CD4-positive, alpha-beta T cell treated with Interleukin-15 for 4 hours (primary cell): ENCODE measurements at regions not wholly inside any gene's neighbourhood (a gene's known extent, or its start where the extent isn't known, plus 50 kb on each side); places are given as distances from the start of the nearest gene placed in this dataset.
"Not testable (repeated sequence)": the region's sequence is repeated elsewhere in the genome, so short reads cannot be mapped to it uniquely, and the experiment has no call there.

Experiments used
- DNase-seq: peaks from one replicate; pipeline ENCODE4 v3.0.0-alpha.2; 2020; ENCODE audit warnings: low spot score

DNA sequence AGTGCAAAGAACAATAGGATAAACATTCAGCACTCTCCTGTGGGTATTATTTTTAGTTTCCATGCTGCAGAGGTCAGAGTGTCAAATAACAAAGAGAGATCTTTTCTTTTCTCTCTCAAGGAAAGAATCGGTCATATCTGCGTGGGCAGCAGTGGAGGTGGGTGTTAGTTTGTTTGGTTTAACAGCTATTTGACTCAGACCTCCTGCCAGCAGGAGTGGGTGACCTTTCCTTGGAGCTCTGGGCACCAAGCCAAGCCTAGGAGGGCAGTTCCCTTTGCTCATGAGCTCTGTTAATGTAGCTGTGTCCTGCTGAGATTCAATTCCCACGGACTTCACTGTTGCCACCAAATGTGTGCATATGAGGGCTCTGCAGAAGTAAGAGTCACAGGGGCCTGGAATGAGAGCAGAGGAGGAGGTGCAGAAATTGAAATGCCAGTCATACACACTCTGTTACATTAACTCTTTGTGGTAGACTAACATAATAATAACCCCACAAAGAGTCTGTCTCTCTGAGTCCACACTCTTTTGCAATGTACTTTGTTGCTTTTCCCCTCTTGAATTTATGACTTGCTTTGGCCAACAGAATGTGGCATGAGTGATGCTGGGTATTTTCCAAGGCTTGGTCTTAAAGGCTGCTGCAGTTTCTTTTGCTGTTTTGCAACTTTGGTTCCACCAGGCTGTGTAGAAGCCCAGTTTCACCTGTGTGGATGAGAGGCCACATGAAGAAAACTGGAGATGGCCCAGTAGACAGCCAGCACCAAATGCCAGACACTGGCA is 76.0 kb upstream of the GRK3 start:
- no peak for DNase-seq

DNA sequence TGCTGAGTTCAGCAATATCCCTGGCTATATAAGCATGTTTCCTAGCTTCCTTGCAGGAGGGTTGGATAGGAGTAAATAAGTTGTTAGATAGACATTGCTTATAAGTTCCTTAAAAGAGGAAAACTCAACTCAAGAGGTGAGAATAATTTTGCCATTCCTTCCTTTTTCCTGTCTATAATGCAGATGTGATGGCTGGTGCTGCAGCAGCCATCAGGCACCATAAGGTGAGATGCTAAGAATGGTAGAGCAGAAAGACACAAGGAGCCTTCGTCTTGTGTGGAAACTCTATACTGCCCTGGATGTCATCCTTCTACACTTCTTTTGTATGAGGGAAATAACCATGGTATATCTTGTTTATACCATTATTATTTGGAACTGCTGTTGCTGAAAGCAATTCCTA is 74.5 kb upstream of the GRK3 start:
- DNase-seq, result no peak

DNA sequence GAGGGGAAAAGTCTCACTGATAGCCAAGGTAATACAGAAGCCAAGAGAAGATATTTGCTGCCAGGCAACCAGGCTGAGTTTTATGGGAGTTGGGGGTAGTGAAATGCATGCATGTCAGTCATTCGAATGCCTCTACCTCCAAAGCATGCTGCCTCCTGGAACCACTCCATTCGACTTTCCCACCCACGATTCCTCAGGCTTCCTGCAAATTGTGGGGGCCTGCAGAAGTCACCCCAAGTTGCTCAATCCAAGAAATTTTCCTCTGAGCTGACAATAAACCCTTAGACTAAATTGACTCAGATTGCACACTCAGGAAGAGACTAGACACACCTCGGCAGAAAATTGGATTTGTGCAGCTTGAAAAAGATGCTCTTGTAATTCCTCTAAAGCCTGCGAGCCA is 73.6 kb upstream of the GRK3 start:
- no peak for DNase-seq

DNA sequence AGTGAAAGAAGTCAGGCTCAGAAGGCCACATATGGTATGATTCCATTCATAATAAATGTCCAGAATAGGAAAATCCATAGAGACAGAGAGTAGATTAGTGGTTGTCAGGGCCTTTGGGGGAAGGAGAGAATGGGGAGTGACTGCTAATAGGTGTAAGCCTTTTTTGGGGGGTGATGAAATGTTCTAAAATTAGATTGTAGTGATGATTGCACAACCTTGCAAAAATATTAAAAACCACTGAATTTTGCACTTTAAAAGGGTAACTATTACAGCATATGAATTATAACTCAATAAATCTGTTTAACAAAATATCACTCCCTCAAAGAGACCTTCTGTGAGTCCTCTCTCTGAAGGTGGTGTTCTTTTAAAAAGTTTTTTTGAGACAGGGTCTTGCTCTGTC is 72.3 kb upstream of the GRK3 start:
- DNase-seq, result no peak

DNA sequence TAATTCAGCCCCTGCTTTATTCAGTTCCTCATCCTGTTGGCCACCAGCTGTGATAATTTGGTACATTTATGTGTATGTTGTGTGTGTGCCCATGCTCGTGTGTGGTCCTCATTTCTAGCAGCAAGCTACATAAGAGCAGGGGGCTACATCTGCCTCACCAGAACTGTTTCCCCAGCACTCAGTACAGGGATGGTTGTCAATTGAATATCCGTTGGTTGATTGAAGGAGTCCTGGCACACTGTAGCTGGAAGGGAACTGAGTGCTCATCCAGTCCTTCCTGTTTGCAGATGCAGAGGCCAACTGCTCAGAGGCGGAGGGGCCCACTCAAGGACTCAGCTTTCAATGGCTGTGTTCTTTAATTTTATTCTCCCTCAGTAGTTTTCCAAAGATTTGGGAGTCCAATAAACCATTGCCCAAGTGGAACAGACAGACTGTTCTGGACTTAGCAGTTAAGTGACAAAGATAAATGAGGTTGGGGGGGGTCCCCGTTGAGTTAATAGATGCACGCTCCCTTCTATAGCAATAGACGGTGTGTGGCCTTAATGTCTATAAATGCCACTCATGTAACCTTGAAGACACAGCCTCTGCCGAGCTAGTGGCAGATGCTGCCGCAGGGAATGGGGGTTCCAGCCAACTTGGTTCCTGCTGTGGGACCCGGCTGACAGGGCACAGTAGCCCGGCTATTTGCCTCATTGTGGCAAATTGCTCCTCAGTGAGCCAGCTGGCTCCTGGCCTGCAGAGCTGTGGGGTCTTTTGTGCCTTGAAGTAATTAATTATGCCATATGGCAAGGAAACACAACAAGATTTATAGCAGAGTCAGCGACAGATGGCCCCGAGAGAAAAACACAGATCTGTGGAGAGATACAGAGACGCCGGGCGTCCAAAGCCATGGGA is 71.4 kb upstream of the GRK3 start:
- no peak for DNase-seq

DNA sequence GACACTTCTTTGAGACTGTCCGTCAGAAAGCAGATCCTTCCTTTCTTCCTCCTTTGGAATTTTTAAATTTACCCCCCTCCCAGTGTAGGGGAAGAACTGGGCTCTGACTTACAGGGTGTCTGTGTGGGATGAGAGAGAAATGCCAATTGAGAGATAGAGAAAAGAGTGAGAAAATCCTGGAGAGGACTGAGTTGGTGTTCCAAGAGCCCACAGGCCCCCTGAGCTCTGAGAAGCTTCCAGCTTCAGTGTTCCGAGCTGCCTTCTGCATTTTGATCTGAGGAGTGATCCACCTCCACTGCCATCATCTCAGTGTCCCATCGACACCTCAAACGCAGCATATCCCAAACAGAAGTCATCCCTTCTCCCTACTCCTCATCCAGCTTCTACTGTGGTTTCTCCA is 70.7 kb upstream of the GRK3 start:
- DNase-seq, result no peak

DNA sequence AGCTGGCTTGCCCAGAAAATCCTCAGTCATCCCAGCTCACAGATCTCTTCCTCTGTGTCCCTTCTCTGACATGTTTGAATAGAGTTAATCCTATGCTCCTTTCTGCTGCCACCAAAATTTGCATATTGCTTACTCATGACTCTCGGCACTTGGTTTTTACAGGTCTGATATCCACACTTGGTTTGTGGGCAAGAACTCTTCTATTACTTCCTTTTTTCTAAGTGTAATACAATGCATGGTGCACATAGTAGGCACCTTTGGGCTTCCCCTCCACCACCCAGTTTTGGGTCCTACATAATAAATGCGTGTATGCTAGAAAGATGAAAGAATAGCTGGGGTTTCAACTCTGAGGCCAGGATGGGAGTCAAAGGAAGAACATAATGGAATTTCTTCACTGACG is 69.7 kb upstream of the GRK3 start:
- DNase-seq, result no peak

DNA sequence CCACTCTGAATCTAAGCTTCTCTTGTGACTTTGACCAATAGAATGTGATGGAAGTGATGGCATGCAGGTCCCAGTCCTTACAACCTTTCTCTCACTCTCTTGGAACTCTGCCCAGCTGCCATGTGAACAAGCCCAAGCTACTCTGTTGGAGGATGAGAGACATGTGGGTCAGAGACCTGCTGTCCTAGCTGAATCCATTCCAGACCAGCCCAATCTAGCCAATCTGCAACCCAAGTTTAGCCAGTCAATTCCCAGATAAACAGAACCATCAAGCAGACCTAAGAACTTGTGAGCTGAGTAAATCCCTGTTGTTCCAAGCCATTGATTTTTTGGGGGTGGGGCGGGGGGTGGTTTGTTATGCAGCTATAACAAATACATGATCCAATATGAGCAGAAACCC is 69.2 kb upstream of the GRK3 start:
- no peak for DNase-seq

DNA sequence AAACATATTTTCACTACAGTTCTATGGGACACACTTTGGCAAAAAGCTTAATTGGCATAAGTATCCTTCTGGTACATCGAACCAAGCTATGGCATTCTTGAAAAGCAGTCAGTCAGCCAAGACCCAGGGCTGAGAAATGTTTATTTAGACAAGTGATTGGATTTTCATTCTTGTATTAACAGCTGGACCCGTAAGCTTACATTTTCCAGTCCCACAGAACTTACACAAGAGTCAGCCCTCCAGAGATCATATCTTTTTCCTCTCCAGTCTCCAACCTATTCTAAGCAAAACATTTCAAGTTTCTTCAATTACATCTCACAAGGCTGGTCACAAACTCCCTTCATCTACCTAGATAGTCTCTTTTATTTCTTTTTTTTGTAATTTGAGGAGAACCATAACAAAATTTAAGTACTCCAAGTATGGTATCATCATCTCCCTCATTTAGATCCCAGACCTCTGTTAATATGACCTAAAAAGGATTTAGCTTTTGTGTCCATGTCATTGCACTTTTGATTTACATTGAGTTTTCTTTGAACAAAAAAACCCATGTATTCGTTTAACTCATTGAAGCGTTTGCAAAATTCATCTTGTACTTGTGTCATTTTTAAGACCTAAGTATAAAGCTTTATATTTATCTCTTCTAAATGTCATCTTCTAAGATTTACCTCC is 67.9 kb upstream of the GRK3 start:
- no peak for DNase-seq

DNA sequence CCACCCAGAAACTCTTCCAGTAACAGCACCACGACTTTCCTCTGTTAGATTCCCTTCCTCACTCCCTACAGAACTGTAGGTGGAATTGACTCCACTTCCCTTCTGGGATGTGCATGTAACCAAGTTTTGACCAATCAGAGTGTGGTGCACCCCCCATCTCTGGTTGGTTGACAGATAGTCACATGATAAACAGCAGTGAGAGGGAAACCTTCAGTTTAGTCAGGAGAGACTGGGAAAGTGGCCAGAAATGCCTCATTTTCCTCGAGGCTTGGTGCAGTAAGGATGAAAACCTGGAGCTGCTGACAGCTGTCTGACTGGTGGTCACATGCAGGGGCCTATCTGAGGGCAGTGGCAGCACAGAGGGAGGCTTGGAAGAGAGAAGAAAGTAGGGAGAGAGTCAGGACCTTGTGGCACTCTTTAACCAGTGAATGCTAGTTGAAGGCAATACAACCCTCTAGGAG is 67.3 kb upstream of the GRK3 start:
- DNase-seq, result no peak

DNA sequence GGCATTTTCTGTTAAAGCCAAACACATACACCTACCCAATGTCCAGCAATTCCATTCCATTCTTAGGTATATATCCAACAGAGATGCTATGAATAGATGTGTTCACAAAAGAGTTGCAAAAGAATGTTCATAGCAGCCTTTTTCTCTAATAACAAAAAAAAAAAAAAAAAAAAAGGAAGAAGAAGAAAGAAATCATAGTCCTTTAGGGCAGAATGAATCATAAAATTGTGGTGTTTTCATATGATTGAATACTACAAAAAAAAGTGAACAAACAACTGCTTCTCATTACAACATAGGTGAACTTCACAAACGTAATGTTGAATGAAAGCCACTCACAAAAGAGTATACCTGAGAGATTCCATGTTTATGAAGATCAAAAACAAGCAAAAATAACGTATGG is 66.8 kb upstream of the GRK3 start:
- DNase-seq, result no peak

DNA sequence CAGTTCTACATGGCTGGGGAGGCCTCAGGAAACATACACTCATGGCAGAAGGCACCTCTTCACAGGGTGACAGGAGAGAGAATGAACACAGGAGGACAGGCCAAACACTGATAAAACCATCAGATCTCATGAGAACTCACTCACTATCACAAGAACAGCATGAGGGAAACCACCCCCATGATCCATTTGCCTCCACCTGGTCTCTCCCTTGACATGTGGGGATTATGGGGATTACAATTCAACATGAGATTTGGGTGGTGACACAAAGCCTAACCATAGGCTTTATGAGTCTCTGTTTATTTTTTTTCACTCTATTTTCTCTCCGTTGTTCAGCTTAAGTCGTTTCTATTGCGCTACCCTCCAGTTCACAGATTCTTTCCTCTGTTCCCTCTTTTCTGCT is 63.8 kb upstream of the GRK3 start:
- DNase-seq, result not testable (repeated sequence)

DNA sequence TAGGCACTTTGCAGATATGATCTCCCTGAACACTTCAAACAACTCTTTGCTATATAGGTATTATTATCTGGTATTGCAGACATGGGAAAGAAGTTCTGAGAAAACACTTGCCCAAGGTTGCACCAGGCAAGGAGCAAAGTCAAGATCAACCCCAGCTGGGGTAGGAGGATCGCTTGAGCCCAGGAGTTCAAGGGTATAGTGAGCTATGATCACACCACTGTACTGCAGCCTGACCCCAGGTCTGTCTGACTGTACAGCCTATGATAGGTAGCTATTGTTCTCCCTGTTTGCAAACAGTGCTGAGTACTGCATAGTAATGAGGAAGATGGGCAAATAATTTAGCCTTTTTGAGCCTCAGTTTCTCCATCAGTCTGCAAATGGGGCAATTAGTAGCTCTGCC is 60.5 kb upstream of the GRK3 start:
- not testable (repeated sequence) for DNase-seq

DNA sequence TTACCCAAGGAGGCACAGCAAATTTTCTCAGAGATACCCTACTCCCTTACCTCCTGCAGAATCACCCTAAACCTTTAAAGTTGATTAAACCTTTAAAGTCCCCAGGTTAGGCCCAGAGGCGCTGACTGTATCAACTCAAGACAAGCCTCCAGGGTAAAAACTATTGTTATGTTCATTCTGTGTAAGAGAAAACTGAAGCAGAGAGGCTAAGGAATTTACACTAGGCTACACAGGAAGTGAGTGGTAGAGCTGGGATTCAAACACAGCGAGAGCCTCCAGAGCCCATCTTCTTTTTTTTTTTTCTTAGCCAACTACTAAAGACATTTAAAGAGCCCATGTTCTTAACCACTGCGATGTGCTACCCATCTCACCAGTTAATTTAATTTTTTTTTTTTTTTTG is 56.3 kb upstream of the GRK3 start:
- DNase-seq, result no peak

DNA sequence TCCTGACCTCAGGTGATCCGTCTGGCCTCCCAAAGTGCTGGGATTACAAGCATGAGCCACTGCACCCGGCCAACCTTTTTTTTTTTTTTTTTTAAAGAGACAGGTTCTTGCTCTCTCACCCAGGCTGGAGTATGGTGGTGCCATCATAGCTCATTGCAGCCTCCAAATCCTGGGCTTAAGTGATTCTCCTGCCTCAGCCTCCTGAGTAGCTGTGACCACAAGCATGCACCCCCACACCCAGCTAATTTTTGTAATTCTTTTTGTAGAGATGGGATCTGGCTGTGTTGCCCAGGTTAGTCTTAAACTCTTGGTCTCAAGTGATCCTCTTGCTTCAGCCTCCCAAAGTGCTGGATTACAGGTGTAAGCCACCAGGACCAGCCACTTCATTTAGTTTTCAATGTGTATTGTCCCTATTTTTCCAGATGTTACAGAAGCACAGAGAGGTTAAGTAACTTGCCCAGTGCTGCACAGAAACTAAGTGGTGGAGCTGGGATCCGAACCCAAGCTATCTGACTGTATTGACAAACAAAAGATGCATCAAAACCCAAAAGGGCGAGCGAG is 55.6 kb upstream of the GRK3 start:
- DNase-seq, result no peak

DNA sequence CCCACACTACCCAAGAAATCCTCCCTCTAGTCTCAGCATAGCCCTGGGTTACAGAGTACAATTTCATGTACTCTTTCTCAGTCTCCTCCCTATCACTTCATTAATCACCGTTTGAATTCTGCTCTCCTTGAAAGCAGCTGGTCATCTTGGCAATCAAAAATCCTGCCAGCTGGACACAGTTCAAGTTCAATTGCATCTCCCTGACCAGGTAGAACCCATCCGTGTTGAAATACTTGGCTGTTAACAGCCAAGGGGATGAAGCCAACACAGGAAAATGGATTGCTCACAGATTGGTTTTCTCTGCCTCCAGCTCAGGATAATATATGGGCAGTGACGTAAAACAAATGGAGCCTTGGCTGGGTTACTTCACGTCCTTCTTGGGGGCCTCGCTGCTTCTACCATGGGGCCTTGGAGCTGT is 55.1 kb upstream of the GRK3 start:
- no peak for DNase-seq

DNA sequence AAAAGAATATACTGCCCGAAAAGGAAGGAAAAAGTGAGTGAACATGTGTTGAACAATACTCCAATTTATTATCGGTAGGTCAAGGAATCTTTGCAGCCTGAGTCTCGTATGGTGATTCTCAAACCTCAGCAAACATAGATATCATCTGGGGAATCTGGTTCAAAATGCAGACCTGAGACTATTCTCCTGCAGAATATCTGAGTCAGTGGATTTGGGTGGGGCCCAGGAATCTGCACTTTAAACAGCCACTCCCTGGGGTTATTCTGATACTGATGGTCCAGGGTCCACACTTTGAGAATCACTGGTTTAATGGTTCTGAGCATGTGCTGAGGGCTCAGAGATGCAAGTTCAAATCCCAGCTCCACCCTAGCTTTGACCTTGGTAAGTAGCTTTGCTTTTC is 53.6 kb upstream of the GRK3 start:
- DNase-seq, result no peak

DNA sequence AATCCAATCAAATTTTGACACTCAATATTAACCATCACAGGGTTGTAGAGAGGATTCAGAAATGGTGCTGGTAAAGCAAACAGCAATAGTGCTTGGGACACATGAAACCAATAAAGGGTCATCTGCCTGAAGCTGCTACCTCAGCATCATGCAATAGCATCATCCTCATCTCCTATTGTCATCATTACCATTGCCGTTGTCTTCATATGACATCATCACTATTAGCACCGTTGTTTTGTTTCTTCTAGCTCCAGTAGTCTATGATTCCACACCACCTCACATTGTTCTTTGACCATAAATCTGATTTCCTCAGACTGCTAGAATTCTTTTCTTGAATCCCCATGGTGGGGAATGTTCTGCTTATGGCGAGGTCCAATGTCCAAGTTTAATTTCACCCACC is 52.8 kb upstream of the GRK3 start:
- DNase-seq, result no peak

DNA sequence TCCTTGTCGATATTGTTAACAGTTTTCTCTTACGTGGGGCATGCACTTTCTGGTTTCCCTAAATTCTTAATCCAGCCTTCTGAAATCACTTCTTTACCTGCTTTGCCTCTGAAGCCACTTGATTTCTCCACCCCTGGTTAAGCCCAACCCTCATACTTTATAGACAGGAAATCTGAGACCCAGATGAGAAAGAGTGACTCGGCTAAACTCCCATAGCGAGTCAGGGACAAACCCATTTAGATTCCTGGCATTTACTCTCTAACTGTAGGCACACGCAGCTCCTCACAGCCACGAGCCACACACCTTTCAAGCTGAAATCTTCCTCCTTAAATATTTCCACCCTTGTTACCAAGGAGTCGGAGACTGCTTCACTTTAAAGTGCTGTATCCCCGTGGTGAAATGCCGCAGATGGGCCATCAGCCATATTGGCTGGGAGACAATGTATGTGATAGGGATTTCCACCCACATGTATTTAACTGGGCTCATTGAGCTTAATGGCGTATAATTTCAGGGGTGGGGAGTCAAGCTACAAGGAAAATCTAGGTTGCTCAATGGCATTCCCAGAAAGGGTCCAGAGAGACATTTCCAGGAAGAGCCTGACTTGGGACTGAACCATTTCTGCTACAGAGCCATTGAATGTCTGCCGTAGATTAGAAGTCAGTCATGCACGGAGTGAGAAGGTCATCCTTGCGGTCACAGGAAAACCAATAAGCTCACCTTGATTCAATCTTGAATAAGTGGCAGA is 49.9 kb upstream of the GRK3 start:
- DNase-seq, result no peak
